ENCODE measurements at regions not wholly inside any gene's neighbourhood (a gene's known extent, or its start where the extent isn't known, plus 50 kb on each side); places are given as distances from the start of the nearest gene placed in this dataset.
"Not testable (repeated sequence)": the region's sequence is repeated elsewhere in the genome, so short reads cannot be mapped to it uniquely, and the experiment has no call there.

GRCh38 chr12:89777733-89778379 is 69.2 kb upstream of the ATP2B1 start:
- H3K36me3 Mint-ChIP-seq, result peaks cover 2% of the 10 kb centered on the region
- H3K27ac Mint-ChIP-seq, result peak overlapping the region in 1 of 3 donors; percentile 42
- H3K27me3 Mint-ChIP-seq, result no peaks in the 10 kb centered on the region
- no peak overlapping the region for H3K4me3 Mint-ChIP-seq
- peaks cover 0 to 7% (median 5%) of the 10 kb centered on the region in 3 donors for H3K4me1 Mint-ChIP-seq
- peaks cover 2 to 11% (median 7%) of the 10 kb centered on the region in 3 donors for H3K9me3 Mint-ChIP-seq

GRCh38 chr12:89775986-89776365 is 67.3 kb upstream of the ATP2B1 start:
- no peak overlapping the region for H3K27ac Mint-ChIP-seq
- H3K27me3 Mint-ChIP-seq, result no peaks in the 10 kb centered on the region
- peaks cover 0 to 4% (median 3%) of the 10 kb centered on the region in 3 donors for H3K4me1 Mint-ChIP-seq
- H3K9me3 Mint-ChIP-seq, result peaks cover 2 to 11% (median 7%) of the 10 kb centered on the region in 3 donors
- H3K4me3 Mint-ChIP-seq, result no peak overlapping the region
- peaks cover 2% of the 10 kb centered on the region for H3K36me3 Mint-ChIP-seq

- peaks cover 2% of the 10 kb centered on the region for H3K36me3 Mint-ChIP-seq
- H3K4me1 Mint-ChIP-seq, result peaks cover 0 to 6% (median 3%) of the 10 kb centered on the region in 3 donors
- H3K4me3 Mint-ChIP-seq, result no peak overlapping the region
- H3K27me3 Mint-ChIP-seq, result no peaks in the 10 kb centered on the region
- peaks cover 2 to 11% (median 7%) of the 10 kb centered on the region in 3 donors for H3K9me3 Mint-ChIP-seq
- no peak overlapping the region for H3K27ac Mint-ChIP-seq
These were observed 66.7 kb upstream of the ATP2B1 start for GRCh38 chr12:89775063-89775985.

GRCh38 chr12:89774645-89775044 is 66.0 kb upstream of the ATP2B1 start:
- H3K4me1 Mint-ChIP-seq, result peaks cover 0 to 11% (median 3%) of the 10 kb centered on the region in 3 donors
- no peak overlapping the region for H3K4me3 Mint-ChIP-seq
- H3K27me3 Mint-ChIP-seq, result no peaks in the 10 kb centered on the region
- H3K9me3 Mint-ChIP-seq, result peaks cover 2 to 11% (median 7%) of the 10 kb centered on the region in 3 donors
- H3K36me3 Mint-ChIP-seq, result no peaks in the 10 kb centered on the region
- H3K27ac Mint-ChIP-seq, result no peak overlapping the region

GRCh38 chr12:89770391-89770790 is 61.8 kb upstream of the ATP2B1 start:
- Mint-ChIP-seq H3K27ac (no peak overlapping the region), H3K4me3 (peak overlapping the region in 1 of 4 donors; percentile 72), H3K4me1 (peaks cover 16 to 28% (median 17%) of the 10 kb centered on the region in 3 donors)

GRCh38 chr12:89769483-89769818 is 60.8 kb upstream of the ATP2B1 start:
- Mint-ChIP-seq H3K27me3 (no peaks in the 10 kb centered on the region), H3K4me3 (no peak overlapping the region), H3K27ac (no peak overlapping the region), H3K36me3 (peaks cover 3% of the 10 kb centered on the region), H3K4me1 (peaks cover 18 to 28% (median 24%) of the 10 kb centered on the region in 3 donors), H3K9me3 (peaks cover 2 to 10% (median 3%) of the 10 kb centered on the region in 3 donors)

More at GRCh38 chr12:89770391-89770790, 61.8 kb upstream of the ATP2B1 start:
- Mint-ChIP-seq H3K9me3 (peaks cover 2 to 5% (median 3%) of the 10 kb centered on the region in 3 donors), H3K36me3 (peaks cover 3% of the 10 kb centered on the region), H3K27me3 (no peaks in the 10 kb centered on the region)

GRCh38 chr12:89768586-89769482 is 60.2 kb upstream of the ATP2B1 start:
- Mint-ChIP-seq H3K9me3 (peaks cover 0 to 10% (median 2%) of the 10 kb centered on the region in 3 donors), H3K4me3 (no peak overlapping the region), H3K4me1 (peaks cover 17 to 28% (median 24%) of the 10 kb centered on the region in 3 donors), H3K36me3 (peaks cover 3% of the 10 kb centered on the region), H3K27me3 (no peaks in the 10 kb centered on the region), H3K27ac (peak overlapping the region in 1 of 3 donors; percentile 27)

- H3K4me1 Mint-ChIP-seq, result peaks cover 24 to 35% (median 24%) of the 10 kb centered on the region in 3 donors
- peaks cover 0 to 10% (median 0%) of the 10 kb centered on the region in 3 donors for H3K9me3 Mint-ChIP-seq
- H3K27me3 Mint-ChIP-seq, result no peaks in the 10 kb centered on the region
- peaks cover 3% of the 10 kb centered on the region for H3K36me3 Mint-ChIP-seq
- peak overlapping the region; percentile 31 to 76 (median 42) for H3K27ac Mint-ChIP-seq
- H3K4me3 Mint-ChIP-seq, result peak overlapping the region in 2 of 4 donors; percentile 68 to 89
These were observed 57.6 kb upstream of the ATP2B1 start for GRCh38 chr12:89765959-89766824.

GRCh38 chr12:89764164-89764563 is 55.5 kb upstream of the ATP2B1 start:
- Mint-ChIP-seq H3K9me3 (peaks cover 0 to 13% (median 0%) of the 10 kb centered on the region in 3 donors), H3K4me3 (peak overlapping the region in 1 of 4 donors; percentile 12), H3K4me1 (peaks cover 36 to 38% (median 37%) of the 10 kb centered on the region in 3 donors)
- not testable (repeated sequence) for H3K36me3 Mint-ChIP-seq, H3K27ac Mint-ChIP-seq, H3K27me3 Mint-ChIP-seq

- no peak overlapping the region for H3K27ac Mint-ChIP-seq
- no peak overlapping the region for H3K4me3 Mint-ChIP-seq
- H3K27me3 Mint-ChIP-seq, result no peaks in the 10 kb centered on the region
- peaks cover 0 to 11% (median 0%) of the 10 kb centered on the region in 3 donors for H3K9me3 Mint-ChIP-seq
- no peaks in the 10 kb centered on the region for H3K36me3 Mint-ChIP-seq
- H3K4me1 Mint-ChIP-seq, result peaks cover 37 to 43% (median 42%) of the 10 kb centered on the region in 3 donors
These were observed 54.0 kb upstream of the ATP2B1 start for GRCh38 chr12:89762498-89763170.

GRCh38 chr12:89760783-89761182 is 52.1 kb upstream of the ATP2B1 start:
- Mint-ChIP-seq H3K9me3 (peaks cover 0 to 8% (median 1%) of the 10 kb centered on the region in 3 donors), H3K4me3 (peak overlapping the region in 3 of 4 donors; percentile 40 to 81 (median 80)), H3K27ac (peak overlapping the region in 2 of 3 donors; percentile 39 to 62), H3K4me1 (peaks cover 42 to 47% (median 44%) of the 10 kb centered on the region in 3 donors), H3K36me3 (no peaks in the 10 kb centered on the region), H3K27me3 (no peaks in the 10 kb centered on the region)

All from IgD-negative memory B cell (primary cell).